D341Med (cell line): ENCODE measurements at regions not wholly inside any gene's neighbourhood (a gene's known extent, or its start where the extent isn't known, plus 50 kb on each side); places are given as distances from the start of the nearest gene placed in this dataset.
"Not testable (repeated sequence)": the region's sequence is repeated elsewhere in the genome, so short reads cannot be mapped to it uniquely, and the experiment has no call there.

Source experiments
- DNase-seq: peaks from one replicate; pipeline ENCODE4 v3.0.0; 2012; ENCODE audit warnings: low spot score

DNA sequence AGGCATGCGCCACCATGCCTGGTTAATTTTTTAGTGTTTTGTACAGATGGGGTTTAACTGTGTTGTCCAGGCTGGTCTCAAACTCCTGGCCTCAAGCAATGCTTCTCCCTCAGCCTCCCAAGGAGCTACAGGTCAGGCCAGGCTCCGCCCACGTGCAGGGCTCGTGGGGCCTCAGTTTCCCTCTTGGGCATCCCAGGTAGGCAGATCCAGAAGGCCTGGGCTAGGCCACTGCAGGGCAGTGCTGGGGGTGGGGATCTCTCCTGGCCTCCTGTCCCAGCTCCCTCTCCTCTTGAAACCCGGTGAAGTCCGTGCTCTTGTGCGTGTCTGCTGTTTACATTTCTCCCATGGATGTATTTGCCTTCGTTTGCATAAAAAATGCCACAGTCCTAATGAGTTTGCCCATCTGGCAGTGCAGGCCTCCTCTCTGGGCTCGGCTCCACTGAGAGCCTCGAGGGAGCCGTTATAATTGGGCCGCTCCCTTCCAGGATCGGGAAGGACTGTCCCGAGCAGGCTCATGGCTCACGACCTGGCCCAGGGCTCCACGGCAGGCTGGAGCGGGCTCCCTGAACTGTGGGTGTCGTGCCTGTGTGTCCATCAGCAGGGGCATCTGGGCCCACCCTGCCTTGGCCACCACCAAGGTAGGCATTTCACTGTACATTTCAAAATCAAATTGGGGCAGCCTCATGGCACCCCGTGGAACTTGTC is 52.6 kb upstream of the RUFY1 start:
- DNase-seq = no peak

GRCh38 chr5:179495906-179496455 is 54.4 kb upstream of the RUFY1 start:
- DNase-seq = peak; percentile 56

DNA sequence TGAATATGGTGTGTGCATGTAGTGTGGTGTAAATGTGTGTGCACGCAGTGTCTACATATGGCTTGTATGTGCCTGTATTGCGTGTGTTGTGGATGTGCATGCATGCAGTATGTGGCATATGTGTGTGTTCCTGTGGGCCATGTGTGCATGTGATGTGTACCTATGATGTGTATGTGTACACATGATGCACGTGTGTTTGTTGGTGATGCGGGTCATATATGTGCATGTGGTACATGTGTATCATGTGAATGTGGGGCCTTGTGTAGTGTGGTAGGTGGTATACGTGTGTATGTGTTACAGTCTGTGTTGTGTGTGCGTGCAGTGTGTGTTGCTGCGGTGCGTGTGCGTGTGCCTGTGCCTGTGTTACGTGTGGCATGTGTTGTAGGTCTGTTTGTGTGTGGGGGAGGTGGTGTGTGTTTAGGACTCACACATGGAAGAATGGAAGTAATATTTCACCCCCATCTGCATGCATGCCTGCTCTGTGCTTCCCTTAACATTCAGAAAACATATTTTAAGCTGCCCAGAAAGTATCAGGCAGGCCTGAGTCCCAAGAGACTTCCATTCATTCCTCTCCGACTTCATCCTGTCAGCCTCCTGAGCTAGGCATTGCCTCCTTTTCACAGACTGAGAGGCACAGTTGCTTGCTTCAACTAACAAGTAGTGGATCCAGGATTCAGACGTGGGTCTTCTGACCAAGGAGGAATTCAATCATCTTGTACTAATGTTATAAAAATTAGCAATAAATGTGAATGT is 55.4 kb upstream of the RUFY1 start:
- DNase-seq = no peak

DNA sequence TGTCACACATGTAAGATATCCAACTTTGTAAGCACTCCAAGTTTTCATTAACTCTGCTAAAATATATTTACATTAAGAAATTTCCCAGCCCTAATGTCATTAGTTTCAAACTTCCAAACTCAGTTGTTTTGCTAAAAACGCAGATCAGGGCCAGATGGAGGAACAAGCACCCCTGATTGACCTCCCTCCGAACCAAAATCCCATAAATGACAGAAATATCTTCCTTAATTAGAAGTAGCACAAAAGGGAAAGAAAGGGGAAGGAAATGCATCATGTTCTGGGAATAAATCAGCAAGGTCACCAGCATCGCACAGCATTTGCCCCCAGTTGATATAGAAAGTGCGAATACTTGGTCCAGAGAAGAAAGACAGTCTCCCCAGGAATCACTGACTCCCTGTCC is 61.4 kb upstream of the RUFY1 start:
- DNase-seq = no peak

DNA sequence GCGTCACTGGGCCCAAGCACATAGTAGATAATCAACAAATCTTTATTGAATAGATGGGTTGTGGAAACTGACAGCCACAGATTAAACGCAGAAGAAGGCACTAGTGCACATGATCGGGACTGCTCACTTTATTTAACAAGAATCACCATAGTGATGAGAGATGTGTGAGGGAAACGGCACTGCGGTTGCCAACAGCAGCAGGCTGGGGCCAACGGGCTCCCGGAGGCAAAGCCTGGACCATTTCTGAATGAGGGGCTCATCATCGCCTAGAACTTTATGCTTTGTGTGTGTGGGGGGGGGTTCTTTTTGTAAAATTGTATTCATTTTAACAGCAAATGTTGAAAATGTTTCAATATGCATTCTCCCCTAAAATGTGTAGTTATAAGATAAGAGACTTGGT is 61.9 kb upstream of the RUFY1 start:
- no peak for DNase-seq

- no peak for DNase-seq
These were observed 63.2 kb upstream of the RUFY1 start for GRCh38 chr5:179487145-179487544.

GRCh38 chr5:179486596-179487051 is 63.7 kb upstream of the RUFY1 start:
- no peak for DNase-seq

DNA sequence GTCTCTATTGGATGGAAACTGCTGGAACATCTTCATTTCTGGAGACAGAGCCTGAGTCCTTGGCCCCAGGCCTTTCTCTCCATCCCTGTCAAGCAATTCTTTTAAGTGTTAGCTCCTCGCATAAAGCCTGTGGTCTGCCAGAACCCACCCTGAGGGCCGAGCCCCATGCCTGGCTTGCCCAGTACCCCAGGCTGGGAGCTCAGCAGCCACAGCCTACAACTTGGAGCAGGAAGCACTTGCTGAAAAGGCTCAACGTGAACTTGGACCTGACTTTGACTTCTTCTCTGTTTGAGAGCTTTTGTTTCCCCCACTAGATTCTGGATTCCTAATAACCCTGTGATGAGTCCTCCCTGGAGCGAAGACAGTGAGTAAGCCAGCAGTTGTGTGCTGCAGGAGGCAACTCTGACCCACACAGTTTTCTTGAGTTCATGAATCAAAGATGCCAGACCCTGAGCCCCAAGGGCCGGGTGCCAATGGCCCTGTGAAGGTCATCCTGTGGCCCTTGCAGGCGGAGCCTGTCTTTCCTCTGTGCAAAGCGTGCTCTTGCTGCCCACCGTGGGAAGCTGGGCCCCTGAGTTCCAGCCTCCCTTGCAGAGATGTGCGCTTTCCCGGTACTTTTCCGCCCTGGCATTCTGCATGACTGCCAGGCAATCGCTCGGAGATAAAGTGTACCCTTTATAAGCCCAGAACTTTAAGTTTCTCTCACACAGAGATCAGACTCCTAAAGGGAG is 64.3 kb upstream of the RUFY1 start:
- DNase-seq = no peak

DNA sequence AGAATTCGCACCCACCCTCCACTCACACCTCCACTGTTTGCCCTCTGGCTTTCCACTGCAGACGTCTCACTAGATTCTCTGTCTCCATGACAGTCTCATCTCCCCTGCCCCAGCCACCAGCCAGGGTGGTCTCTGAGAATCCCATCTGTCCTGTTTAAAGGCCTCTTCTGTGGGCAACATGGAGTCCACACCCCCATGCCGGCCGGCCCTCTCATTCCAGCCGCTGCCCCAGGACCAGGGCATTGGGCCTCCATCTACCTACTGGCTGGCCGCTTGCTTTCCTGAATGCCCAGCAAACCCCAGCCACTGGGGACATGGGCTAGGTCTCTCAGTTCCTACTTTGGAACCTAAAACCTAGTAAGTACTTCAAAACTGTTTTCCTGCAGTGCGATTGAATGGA is 65.6 kb upstream of the RUFY1 start:
- DNase-seq = no peak

DNA sequence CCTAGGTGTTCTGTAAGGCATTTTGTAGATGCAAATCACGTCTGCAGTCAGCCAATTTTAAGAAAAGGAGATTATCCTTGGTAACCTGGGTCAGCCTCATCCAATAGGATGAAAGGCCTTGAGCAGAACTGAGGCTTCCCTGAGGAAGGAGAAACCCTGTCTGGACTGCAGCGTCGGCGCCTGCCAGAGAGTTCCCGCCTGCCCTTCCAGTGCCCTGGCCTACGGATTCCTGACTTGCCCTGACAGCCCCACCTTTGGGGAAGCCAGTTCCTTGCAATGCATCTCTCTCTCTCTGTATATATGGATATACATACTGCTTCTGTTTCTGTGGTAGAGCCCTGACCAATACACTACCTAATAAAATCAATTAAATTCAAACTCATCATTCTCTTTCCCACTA is 66.2 kb upstream of the RUFY1 start:
- no peak for DNase-seq

DNA sequence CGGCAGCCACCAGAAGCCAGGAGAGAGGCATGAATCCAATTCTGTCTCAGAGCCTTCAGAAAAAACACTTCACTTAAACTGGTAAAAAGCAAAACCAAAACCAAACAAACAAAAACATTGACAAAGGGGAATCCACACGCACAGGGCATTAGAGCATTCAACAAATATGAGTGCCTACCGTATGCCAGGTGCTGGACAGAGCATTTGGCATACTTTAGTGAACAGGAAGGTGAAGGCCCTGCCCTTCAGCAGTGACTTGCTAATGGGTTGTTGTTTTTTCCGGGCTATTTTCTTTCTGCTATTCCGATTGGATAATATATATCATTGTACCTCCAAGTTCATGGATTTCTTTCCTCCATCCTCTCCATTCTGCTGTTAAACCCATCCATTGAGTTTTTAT is 71.7 kb upstream of the RUFY1 start:
- DNase-seq = no peak

- no peak for DNase-seq
These were observed 75.1 kb upstream of the RUFY1 start for GRCh38 chr5:179475208-179475751.

- DNase-seq = no peak
These were observed 77.7 kb upstream of the RUFY1 start for GRCh38 chr5:179472641-179473040.

DNA sequence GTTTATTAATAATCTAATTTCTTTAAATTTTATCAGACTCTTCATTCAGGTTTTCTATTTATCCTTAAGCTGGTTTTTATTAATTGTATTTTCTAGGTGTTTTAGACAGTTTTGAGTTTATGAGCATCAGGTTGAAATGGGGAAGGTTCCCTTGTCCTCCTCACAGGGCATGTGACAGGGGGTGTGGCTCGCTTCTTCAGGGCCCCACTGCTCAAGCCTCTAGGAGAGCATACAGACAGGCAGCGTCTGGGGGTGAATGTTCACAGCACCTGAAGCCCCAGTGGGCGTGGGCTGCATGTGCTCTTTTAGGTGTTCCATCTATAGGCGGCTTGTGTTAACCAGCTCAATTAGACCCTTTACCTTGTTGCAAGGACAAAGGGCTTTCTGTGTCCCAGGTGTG is 78.2 kb upstream of the RUFY1 start:
- no peak for DNase-seq

DNA sequence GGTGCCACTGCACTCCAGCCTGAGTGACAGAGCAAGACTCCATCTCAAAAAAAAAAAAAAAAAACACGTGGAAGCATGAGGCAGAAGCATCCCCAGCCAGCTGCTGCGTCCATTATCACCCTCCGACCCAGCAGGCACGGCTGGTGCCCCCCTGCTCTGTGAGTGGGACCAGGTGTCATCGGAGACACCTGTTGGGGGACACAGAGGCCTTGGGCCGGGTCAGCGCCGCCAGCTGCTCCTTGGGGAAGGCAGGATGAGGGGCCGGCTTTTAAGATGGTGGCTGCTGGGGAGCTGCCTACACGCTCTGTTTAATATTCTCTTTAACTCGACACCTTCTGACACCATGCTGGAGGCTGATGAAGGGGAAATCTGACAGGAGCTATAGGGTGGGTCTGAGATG is 80.2 kb upstream of the RUFY1 start:
- no peak for DNase-seq

- DNase-seq = no peak
These were observed 81.7 kb upstream of the RUFY1 start for GRCh38 chr5:179468696-179469095.

- no peak for DNase-seq
These were observed 82.9 kb upstream of the RUFY1 start for GRCh38 chr5:179467441-179467840.

- DNase-seq = no peak
These were observed 85.7 kb upstream of the RUFY1 start for GRCh38 chr5:179464631-179465030.

- no peak for DNase-seq
These were observed 88.3 kb upstream of the RUFY1 start for GRCh38 chr5:179462040-179462439.

DNA sequence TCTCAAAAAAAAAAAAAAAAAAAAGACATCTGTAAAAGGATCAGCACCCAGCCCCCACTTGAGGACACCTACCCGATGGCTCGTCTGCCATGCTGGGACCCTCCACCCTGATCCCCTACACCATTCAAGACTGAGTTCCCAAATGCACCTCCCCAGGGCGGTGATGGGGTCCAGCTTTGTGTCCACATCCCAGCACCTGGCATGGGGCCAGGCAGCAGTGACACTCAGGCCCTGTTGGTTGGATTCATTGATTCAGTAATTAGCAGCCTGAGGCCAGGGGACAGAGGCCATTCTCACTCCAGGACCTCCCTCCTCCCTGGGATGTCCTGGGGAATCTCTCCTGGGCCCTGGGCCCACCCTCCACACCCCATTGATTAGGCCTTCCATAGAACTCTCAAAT is 88.8 kb upstream of the RUFY1 start:
- no peak for DNase-seq

DNA sequence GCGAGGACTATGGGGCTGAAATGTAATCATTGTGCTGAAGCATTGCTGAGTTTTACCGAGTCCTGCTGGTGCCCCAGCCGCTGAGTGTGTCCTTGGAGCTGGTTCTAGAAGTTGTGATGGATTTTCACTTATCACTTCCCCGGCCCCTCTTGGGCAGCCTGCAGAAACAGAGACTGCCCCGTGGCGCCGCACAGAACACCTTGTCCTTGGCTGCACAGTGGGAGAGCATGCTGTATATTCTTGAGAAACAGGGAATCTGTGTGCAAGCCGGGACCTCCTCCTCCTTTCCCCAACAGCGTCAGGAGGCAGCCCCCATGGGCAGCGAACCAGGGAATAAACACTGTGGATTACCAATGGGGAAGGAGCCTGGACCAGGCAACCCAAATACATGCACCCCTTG is 90.6 kb upstream of the RUFY1 start:
- DNase-seq = no peak

DNA sequence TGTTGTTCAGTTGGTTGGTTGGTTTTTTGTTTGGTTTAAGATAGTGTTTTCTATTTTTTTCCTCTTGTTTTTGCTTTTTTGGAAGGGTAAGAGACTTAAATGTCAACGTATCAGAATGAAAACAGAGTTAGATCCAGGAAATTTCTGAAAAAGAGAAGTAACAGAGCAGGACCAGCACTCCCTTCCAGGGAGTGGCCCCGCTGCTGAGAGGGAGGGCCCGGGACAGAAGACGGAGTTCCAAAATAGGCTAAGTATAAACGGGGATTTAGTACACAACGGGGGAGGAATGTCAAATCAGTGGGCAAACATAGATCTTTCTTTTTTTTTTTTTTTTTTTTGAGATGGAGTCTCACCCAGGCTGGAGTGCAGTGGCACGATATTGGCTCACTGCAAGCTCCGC is 92.7 kb upstream of the RUFY1 start:
- no peak for DNase-seq

- not testable (repeated sequence) for DNase-seq
These were observed 94.3 kb upstream of the RUFY1 start for GRCh38 chr5:179456075-179456474.
